Inflammatory macrophage treated with lipopolysaccharide for 1 hour (primary cell): ENCODE measurements at regions not wholly inside any gene's neighbourhood (a gene's known extent, or its start where the extent isn't known, plus 50 kb on each side); places are given as distances from the start of the nearest gene placed in this dataset.

Experiments used
- DNase-seq, 2 donors: peaks; one replicate each; pipeline ENCODE4 v3.0.0-alpha.2; 2020 to 2022

- DNase-seq, result no peak
Measured at GRCh38 chr5:5711112-5711511, 288.6 kb downstream of the ICE1 start.

- DNase-seq, result no peak
Measured at GRCh38 chr5:5710471-5710870, 288.0 kb downstream of the ICE1 start.

GRCh38 chr5:5708367-5708919 is 286.0 kb downstream of the ICE1 start:
- DNase-seq, result no peak

GRCh38 chr5:5705010-5705409 is 282.5 kb downstream of the ICE1 start:
- no peak for DNase-seq

- DNase-seq, result no peak
Measured at GRCh38 chr5:5704352-5704751, 281.9 kb downstream of the ICE1 start.

- no peak for DNase-seq
Measured at GRCh38 chr5:5702934-5703333, 280.5 kb downstream of the ICE1 start.

GRCh38 chr5:5700549-5700948 is 278.1 kb downstream of the ICE1 start:
- no peak for DNase-seq

- no peak for DNase-seq
Measured at GRCh38 chr5:5699062-5699461, 276.6 kb downstream of the ICE1 start.

GRCh38 chr5:5695266-5695665 is 272.8 kb downstream of the ICE1 start:
- no peak for DNase-seq

- DNase-seq, result no peak
Measured at GRCh38 chr5:5688925-5689310, 266.4 kb downstream of the ICE1 start.

- no peak for DNase-seq
Measured at GRCh38 chr5:5688194-5688924, 265.9 kb downstream of the ICE1 start.

- no peak for DNase-seq
Measured at GRCh38 chr5:5687113-5687512, 264.6 kb downstream of the ICE1 start.

GRCh38 chr5:5686356-5686755 is 263.9 kb downstream of the ICE1 start:
- no peak for DNase-seq

GRCh38 chr5:5685737-5686136 is 263.3 kb downstream of the ICE1 start:
- DNase-seq, result no peak

- DNase-seq, result no peak
Measured at GRCh38 chr5:5683174-5683573, 260.7 kb downstream of the ICE1 start.

- no peak for DNase-seq
Measured at GRCh38 chr5:5678909-5679308, 256.4 kb downstream of the ICE1 start.

- no peak for DNase-seq
Measured at GRCh38 chr5:5677738-5678137, 255.3 kb downstream of the ICE1 start.

- no peak for DNase-seq
Measured at GRCh38 chr5:5676218-5676617, 253.7 kb downstream of the ICE1 start.

- DNase-seq, result no peak
Measured at GRCh38 chr5:5675511-5675910, 253.0 kb downstream of the ICE1 start.

GRCh38 chr5:5671823-5672222 is 249.3 kb downstream of the ICE1 start:
- no peak for DNase-seq

GRCh38 chr5:5667136-5667554 is 244.7 kb downstream of the ICE1 start:
- no peak for DNase-seq

- no peak for DNase-seq
Measured at GRCh38 chr5:5666369-5666768, 243.9 kb downstream of the ICE1 start.

GRCh38 chr5:5666076-5666365 is 243.5 kb downstream of the ICE1 start:
- DNase-seq, result no peak

- DNase-seq, result no peak
Measured at GRCh38 chr5:5665225-5666075, 243.0 kb downstream of the ICE1 start.
